DND-41 (cell line): ENCODE measurements at regions not wholly inside any gene's neighbourhood (a gene's known extent, or its start where the extent isn't known, plus 50 kb on each side); places are given as distances from the start of the nearest gene placed in this dataset.

ENCODE experiments used
- ATAC-seq: fragments of 200-7000 bp; cut with Tn5 transposase; 3 replicates; pipeline ENCODE4 v1.9.1; 2021; ENCODE audit warnings: low read depth; ENCODE audit not compliant: insufficient read depth
- DNase-seq: peaks from one replicate; pipeline ENCODE4 v3.0.0-alpha.2; 2020
- H2AFZ ChIP-seq: 2 replicates; pipeline ENCODE4 v1.6.0; 2012; ENCODE audit warnings: low read depth, low read length
- H3K27ac ChIP-seq: 2 replicates; pipeline ENCODE4 v1.5.1; 2012; ENCODE audit warnings: low read length, inconsistent platforms
- H3K27me3 ChIP-seq: fragments of 200-600 bp; sonication (generic); 2 replicates; pipeline ENCODE4 v1.6.0; 2012; ENCODE audit warnings: low read length, mild to moderate bottlenecking, inconsistent platforms; ENCODE audit not compliant: insufficient read depth, poor library complexity
- H3K36me3 ChIP-seq: 2 replicates; pipeline ENCODE4 v1.5.1; 2012; ENCODE audit warnings: low read length, inconsistent platforms; ENCODE audit not compliant: insufficient read depth
- H3K4me1 ChIP-seq: 2 replicates; pipeline ENCODE4 v1.5.1; 2012; ENCODE audit warnings: mild to moderate bottlenecking, low read length; ENCODE audit not compliant: insufficient read depth
- H3K4me2 ChIP-seq: 2 replicates; pipeline ENCODE4 v1.6.0; 2012; ENCODE audit warnings: mild to moderate bottlenecking, moderate library complexity, low read length, inconsistent platforms; ENCODE audit not compliant: insufficient read depth
- H3K4me3 ChIP-seq, 2 experiments: fragments of 200-600 bp in 1 of 2; shearing (Covaris generic) in 1 of 2; 2 replicates each; pipeline ENCODE4 v1.5.1; 2012 to 2016; ENCODE audit warnings: inconsistent platforms in 2 of 2, low read length in 2 of 2, mild to moderate bottlenecking in 2 of 2, low read depth in 1 of 2, moderate library complexity in 1 of 2
- H3K79me2 ChIP-seq: 2 replicates; pipeline ENCODE4 v1.6.0; 2012; ENCODE audit warnings: low read length, inconsistent platforms; ENCODE audit not compliant: insufficient read depth
- H3K9ac ChIP-seq: 2 replicates; pipeline ENCODE4 v1.6.0; 2012; ENCODE audit warnings: low read depth, mild to moderate bottlenecking, inconsistent platforms, low read length, moderate library complexity
- H3K9me3 ChIP-seq: 2 replicates; pipeline ENCODE4 v1.5.1; 2012; ENCODE audit warnings: low read length, moderate library complexity, mild to moderate bottlenecking, inconsistent platforms; ENCODE audit not compliant: insufficient read depth, severe bottlenecking
- H4K20me1 ChIP-seq: 2 replicates; pipeline ENCODE4 v1.6.0; 2012; ENCODE audit warnings: low read length; ENCODE audit not compliant: insufficient read depth
- CTCF ChIP-seq: IDR thresholded peaks from 2 replicates; pipeline ENCODE4 v1.5.1; 2012; ENCODE audit warnings: borderline replicate concordance, low read length, moderate library complexity, mild to moderate bottlenecking; ENCODE audit not compliant: poor library complexity, severe bottlenecking; ENCODE audit errors: extremely low read depth
- EZH2 ChIP-seq: IDR thresholded peaks from 3 replicates; pipeline ENCODE4 v1.6.1; 2012; ENCODE audit warnings: borderline replicate concordance, low read depth, mild to moderate bottlenecking, moderate library complexity, low read length, inconsistent platforms; ENCODE audit not compliant: severe bottlenecking

- H3K4me2 ChIP-seq = no peak overlapping the region
- H3K36me3 ChIP-seq = no peaks in the 10 kb centered on the region
- no peaks in the 10 kb centered on the region for H3K79me2 ChIP-seq
- H4K20me1 ChIP-seq = no peaks in the 10 kb centered on the region
- DNase-seq = no peak
- no peak overlapping the region for H3K9ac ChIP-seq
- H2AFZ ChIP-seq = no peak overlapping the region
- H3K27ac ChIP-seq = no peak overlapping the region
- H3K4me1 ChIP-seq = no peaks in the 10 kb centered on the region
- no peak overlapping the region for H3K4me3 ChIP-seq
- no peak for TF ChIP-seq CTCF
- no peak for TF ChIP-seq EZH2
- no peaks in the 10 kb centered on the region for H3K9me3 ChIP-seq
- no peak for ATAC-seq
- H3K27me3 ChIP-seq = no peaks in the 10 kb centered on the region
These were observed 397.2 kb downstream of the TCERG1L start for GRCh38 chr10:130914367-130914766.

GRCh38 chr10:130915065-130915464 is 396.5 kb downstream of the TCERG1L start:
- Histone ChIP-seq H3K4me3 (no peak overlapping the region), H3K9me3 (no peaks in the 10 kb centered on the region), H3K9ac (no peak overlapping the region), H3K27ac (no peak overlapping the region), H2AFZ (no peak overlapping the region), H3K27me3 (no peaks in the 10 kb centered on the region), H3K4me1 (no peaks in the 10 kb centered on the region), H3K36me3 (no peaks in the 10 kb centered on the region), H3K79me2 (no peaks in the 10 kb centered on the region), H4K20me1 (no peaks in the 10 kb centered on the region), H3K4me2 (no peak overlapping the region)
- ATAC-seq (no peak), DNase-seq (no peak)
- TF ChIP-seq EZH2 (no peak), CTCF (no peak)

GRCh38 chr10:130921461-130921860 is 390.1 kb downstream of the TCERG1L start:
- ATAC-seq = no peak

GRCh38 chr10:130921911-130922440 is 389.5 kb downstream of the TCERG1L start:
- Histone ChIP-seq H2AFZ (no peak overlapping the region), H3K9me3 (peaks cover 3% of the 10 kb centered on the region), H3K79me2 (no peaks in the 10 kb centered on the region), H3K27ac (no peak overlapping the region), H3K27me3 (no peaks in the 10 kb centered on the region), H3K9ac (no peak overlapping the region), H4K20me1 (no peaks in the 10 kb centered on the region; the same call in 1 of the 2 replicates), H3K4me1 (no peaks in the 10 kb centered on the region), H3K36me3 (no peaks in the 10 kb centered on the region), H3K4me2 (no peak overlapping the region), H3K4me3 (no peak overlapping the region)
- ATAC-seq (no peak), DNase-seq (no peak)
- TF ChIP-seq CTCF (no peak), EZH2 (no peak)

More at GRCh38 chr10:130921461-130921860, 390.1 kb downstream of the TCERG1L start:
- Histone ChIP-seq H3K79me2 (no peaks in the 10 kb centered on the region), H3K4me1 (no peaks in the 10 kb centered on the region), H4K20me1 (no peaks in the 10 kb centered on the region; the same call in 1 of the 2 replicates), H3K9ac (no peak overlapping the region), H3K36me3 (no peaks in the 10 kb centered on the region), H3K27me3 (no peaks in the 10 kb centered on the region), H3K4me3 (no peak overlapping the region), H3K4me2 (no peak overlapping the region), H3K9me3 (peaks cover 3% of the 10 kb centered on the region), H2AFZ (no peak overlapping the region), H3K27ac (no peak overlapping the region)
- no peak for TF ChIP-seq EZH2
- DNase-seq = no peak
